Fibroblast of skin of left quadriceps (primary cell): ENCODE measurements at regions not wholly inside any gene's neighbourhood (a gene's known extent, or its start where the extent isn't known, plus 50 kb on each side); places are given as distances from the start of the nearest gene placed in this dataset.
A peak's percentile ranks its signal among the peaks of the same experiment; 100 is the strongest.

Source experiments
- DNase-seq, 2 experiments: peaks; one replicate each; pipeline ENCODE4 v3.0.0-alpha.2; 2013; ENCODE audit warnings: low read depth in 2 of 2

GRCh38 chr2:217095511-217096205 is 235.8 kb upstream of the TNP1 start:
- no peak for DNase-seq

- no peak for DNase-seq
These were observed 233.0 kb upstream of the TNP1 start for GRCh38 chr2:217092710-217093379.

- no peak for DNase-seq
These were observed 231.7 kb upstream of the TNP1 start for GRCh38 chr2:217091531-217091930.

- DNase-seq, result no peak
These were observed 231.0 kb upstream of the TNP1 start for GRCh38 chr2:217090884-217091283.

- DNase-seq, result no peak
These were observed 230.2 kb upstream of the TNP1 start for GRCh38 chr2:217090024-217090473.

- DNase-seq, result no peak
These were observed 226.9 kb upstream of the TNP1 start for GRCh38 chr2:217086718-217087117.

- peak; percentile 45 to 47 for DNase-seq
These were observed 226.2 kb upstream of the TNP1 start for GRCh38 chr2:217086038-217086522.

GRCh38 chr2:217085543-217085942 is 225.7 kb upstream of the TNP1 start:
- DNase-seq, result no peak

- no peak for DNase-seq
These were observed 221.9 kb upstream of the TNP1 start for GRCh38 chr2:217081799-217082198.

- no peak for DNase-seq
These were observed 219.3 kb upstream of the TNP1 start for GRCh38 chr2:217079165-217079564.

- DNase-seq, result no peak
These were observed 218.1 kb upstream of the TNP1 start for GRCh38 chr2:217077831-217078407.

GRCh38 chr2:217076657-217077232 is 216.9 kb upstream of the TNP1 start:
- DNase-seq, result no peak

- DNase-seq, result no peak
These were observed 216.2 kb upstream of the TNP1 start for GRCh38 chr2:217076058-217076435.

GRCh38 chr2:217075268-217076057 is 215.6 kb upstream of the TNP1 start:
- no peak for DNase-seq

GRCh38 chr2:217074576-217075255 is 214.9 kb upstream of the TNP1 start:
- DNase-seq, result no peak

GRCh38 chr2:217071416-217071815 is 211.6 kb upstream of the TNP1 start:
- no peak for DNase-seq

GRCh38 chr2:217070611-217071010 is 210.7 kb upstream of the TNP1 start:
- DNase-seq, result no peak

- no peak for DNase-seq
These were observed 210.2 kb upstream of the TNP1 start for GRCh38 chr2:217070043-217070430.

- no peak for DNase-seq
These were observed 209.6 kb upstream of the TNP1 start for GRCh38 chr2:217069263-217070042.

GRCh38 chr2:217068677-217069250 is 208.9 kb upstream of the TNP1 start:
- DNase-seq, result no peak
